ENCODE measurements at regions not wholly inside any gene's neighbourhood (a gene's known extent, or its start where the extent isn't known, plus 50 kb on each side); places are given as distances from the start of the nearest gene placed in this dataset.

DNA sequence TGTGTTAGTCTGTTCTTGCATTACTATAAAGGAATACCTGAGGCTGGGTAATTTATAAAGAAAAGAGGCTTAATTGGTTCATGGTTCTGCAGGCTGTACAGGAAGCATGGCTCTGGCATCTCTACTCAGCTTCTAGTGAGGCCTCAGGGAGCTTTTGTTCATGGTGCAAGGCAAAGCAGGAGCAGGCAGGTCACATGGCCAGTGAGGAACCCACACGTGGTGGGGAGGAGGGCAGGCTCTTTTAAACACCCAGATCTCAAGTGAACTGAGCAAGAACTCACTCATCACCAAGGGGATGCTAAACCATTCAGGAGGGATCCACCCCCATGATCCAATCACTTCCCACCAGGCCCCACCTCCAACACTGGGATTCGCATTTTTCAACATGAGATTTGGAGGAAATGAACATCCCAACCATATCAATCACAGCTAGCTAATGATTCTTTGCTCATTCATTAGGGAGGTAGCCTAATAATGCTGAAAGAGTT lies 51.4 kb upstream of the RAP1A start:
- H3K4me3 ChIP-seq (replicated peaks in 1 of 2; ENCODE audit: low read depth in 2 of 2, low read length in 2 of 2), result no peak overlapping the region
- DNase-seq (ENCODE audit: low read depth in 2 of 2), result no peak
- TF ChIP-seq, protein P1, sequence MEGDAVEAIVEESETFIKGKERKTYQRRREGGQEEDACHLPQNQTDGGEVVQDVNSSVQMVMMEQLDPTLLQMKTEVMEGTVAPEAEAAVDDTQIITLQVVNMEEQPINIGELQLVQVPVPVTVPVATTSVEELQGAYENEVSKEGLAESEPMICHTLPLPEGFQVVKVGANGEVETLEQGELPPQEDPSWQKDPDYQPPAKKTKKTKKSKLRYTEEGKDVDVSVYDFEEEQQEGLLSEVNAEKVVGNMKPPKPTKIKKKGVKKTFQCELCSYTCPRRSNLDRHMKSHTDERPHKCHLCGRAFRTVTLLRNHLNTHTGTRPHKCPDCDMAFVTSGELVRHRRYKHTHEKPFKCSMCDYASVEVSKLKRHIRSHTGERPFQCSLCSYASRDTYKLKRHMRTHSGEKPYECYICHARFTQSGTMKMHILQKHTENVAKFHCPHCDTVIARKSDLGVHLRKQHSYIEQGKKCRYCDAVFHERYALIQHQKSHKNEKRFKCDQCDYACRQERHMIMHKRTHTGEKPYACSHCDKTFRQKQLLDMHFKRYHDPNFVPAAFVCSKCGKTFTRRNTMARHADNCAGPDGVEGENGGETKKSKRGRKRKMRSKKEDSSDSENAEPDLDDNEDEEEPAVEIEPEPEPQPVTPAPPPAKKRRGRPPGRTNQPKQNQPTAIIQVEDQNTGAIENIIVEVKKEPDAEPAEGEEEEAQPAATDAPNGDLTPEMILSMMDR (IDR thresholded peaks at IDR 0.05; ENCODE audit: low read depth, low read length), result no peak

Measured in cardiac fibroblast (primary cell).